OCI-LY1 (cell line): ENCODE measurements at regions not wholly inside any gene's neighbourhood (a gene's known extent, or its start where the extent isn't known, plus 50 kb on each side); places are given as distances from the start of the nearest gene placed in this dataset.

ENCODE experiments used
- EZH2 ChIP-seq: fragments of 200-600 bp; sonication (generic), shearing (Covaris generic); IDR thresholded peaks from 2 replicates; pipeline ENCODE4 v1.8.0; 2017; ENCODE audit warnings: borderline replicate concordance, mixed run types, mild to moderate bottlenecking, antibody characterized with exemption, low read length, moderate library complexity, mixed read lengths
- TF ChIP-seq, protein P1 (sequence below): fragments of 200-600 bp; sonication (generic), shearing (Covaris generic); IDR thresholded peaks from 2 replicates; pipeline ENCODE4 v1.5.1; 2017; ENCODE audit warnings: mild to moderate bottlenecking, antibody characterized with exemption, low read length, moderate library complexity, mixed read lengths

DNA sequence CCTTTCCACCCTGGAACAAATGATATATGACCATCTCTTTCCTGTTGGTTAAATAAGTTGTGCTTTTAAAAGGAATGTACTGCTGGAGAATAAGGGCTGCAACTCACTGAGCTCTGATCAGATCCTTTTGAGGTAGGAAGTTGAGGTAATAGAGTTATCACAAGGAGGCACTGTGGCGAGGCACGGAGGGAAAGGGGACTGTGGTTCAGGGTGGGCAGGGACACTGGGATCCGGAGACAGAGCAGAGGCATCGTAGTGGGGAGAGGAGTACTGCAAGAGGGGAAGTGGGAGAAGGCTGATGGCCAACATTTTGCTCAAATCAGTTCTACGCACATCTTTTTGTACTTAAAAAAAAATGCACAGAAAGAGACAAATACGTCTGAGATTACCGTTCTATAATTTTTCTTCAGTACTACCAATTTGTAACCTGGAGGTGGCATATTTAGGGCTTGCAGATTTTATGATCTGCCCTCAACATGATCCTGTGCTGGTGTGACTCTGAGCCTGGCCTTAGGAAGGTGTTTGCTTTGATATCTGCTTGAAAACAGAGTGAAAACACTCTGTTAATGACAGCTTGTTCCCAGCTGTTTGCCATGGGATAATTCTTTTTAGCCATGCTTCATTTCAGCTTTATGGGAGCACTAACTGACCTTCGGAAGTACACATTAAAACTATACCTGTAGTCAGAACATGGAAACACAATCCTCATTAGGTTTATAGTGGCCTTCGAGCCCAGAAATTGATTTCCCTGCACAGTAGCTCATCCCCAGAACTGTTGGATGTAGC lies 168.1 kb downstream of the KCNE4 start:
- TF ChIP-seq, protein P1, sequence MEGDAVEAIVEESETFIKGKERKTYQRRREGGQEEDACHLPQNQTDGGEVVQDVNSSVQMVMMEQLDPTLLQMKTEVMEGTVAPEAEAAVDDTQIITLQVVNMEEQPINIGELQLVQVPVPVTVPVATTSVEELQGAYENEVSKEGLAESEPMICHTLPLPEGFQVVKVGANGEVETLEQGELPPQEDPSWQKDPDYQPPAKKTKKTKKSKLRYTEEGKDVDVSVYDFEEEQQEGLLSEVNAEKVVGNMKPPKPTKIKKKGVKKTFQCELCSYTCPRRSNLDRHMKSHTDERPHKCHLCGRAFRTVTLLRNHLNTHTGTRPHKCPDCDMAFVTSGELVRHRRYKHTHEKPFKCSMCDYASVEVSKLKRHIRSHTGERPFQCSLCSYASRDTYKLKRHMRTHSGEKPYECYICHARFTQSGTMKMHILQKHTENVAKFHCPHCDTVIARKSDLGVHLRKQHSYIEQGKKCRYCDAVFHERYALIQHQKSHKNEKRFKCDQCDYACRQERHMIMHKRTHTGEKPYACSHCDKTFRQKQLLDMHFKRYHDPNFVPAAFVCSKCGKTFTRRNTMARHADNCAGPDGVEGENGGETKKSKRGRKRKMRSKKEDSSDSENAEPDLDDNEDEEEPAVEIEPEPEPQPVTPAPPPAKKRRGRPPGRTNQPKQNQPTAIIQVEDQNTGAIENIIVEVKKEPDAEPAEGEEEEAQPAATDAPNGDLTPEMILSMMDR: no peak
- no peak for TF ChIP-seq EZH2
